Ectodermal cell (in vitro differentiated cells): ENCODE measurements at regions not wholly inside any gene's neighbourhood (a gene's known extent, or its start where the extent isn't known, plus 50 kb on each side); places are given as distances from the start of the nearest gene placed in this dataset.
A peak's percentile ranks its signal among the peaks of the same experiment; 100 is the strongest.

Experiments
- H3K27ac ChIP-seq: 2 replicates; pipeline ENCODE4 v1.7.0; 2013; ENCODE audit warnings: mild to moderate bottlenecking, low read depth, low read length; ENCODE audit not compliant: insufficient read depth, poor library complexity, severe bottlenecking
- H3K27me3 ChIP-seq: 2 replicates; pipeline ENCODE4 v1.7.0; 2013; ENCODE audit warnings: mild to moderate bottlenecking, low read length; ENCODE audit not compliant: insufficient read depth, control insufficient read depth, poor library complexity, severe bottlenecking
- H3K36me3 ChIP-seq: one replicate; pipeline ENCODE4 v1.7.0; 2013; ENCODE audit warnings: low read length; ENCODE audit not compliant: control insufficient read depth, insufficient read depth
- H3K4me1 ChIP-seq: one replicate; pipeline ENCODE4 v1.7.0; 2013; ENCODE audit warnings: low read length; ENCODE audit not compliant: control insufficient read depth, insufficient read depth
- H3K4me3 ChIP-seq: 2 replicates; pipeline ENCODE4 v1.7.0; 2013; ENCODE audit warnings: low read depth, low read length, control low read depth; ENCODE audit not compliant: insufficient read depth
- H3K9me3 ChIP-seq: 2 replicates; pipeline ENCODE4 v1.7.0; 2013; ENCODE audit warnings: mild to moderate bottlenecking, low read length, moderate library complexity; ENCODE audit not compliant: control insufficient read depth
- WGBS, 2 experiments: methylation state at CpG; one replicate each; pipeline ENCODE4 v1.1.7; 2013; ENCODE audit warnings: missing lambda C conversion rate in 2 of 2; 5-methylcytosine and 5-hydroxymethylcytosine counted together

DNA sequence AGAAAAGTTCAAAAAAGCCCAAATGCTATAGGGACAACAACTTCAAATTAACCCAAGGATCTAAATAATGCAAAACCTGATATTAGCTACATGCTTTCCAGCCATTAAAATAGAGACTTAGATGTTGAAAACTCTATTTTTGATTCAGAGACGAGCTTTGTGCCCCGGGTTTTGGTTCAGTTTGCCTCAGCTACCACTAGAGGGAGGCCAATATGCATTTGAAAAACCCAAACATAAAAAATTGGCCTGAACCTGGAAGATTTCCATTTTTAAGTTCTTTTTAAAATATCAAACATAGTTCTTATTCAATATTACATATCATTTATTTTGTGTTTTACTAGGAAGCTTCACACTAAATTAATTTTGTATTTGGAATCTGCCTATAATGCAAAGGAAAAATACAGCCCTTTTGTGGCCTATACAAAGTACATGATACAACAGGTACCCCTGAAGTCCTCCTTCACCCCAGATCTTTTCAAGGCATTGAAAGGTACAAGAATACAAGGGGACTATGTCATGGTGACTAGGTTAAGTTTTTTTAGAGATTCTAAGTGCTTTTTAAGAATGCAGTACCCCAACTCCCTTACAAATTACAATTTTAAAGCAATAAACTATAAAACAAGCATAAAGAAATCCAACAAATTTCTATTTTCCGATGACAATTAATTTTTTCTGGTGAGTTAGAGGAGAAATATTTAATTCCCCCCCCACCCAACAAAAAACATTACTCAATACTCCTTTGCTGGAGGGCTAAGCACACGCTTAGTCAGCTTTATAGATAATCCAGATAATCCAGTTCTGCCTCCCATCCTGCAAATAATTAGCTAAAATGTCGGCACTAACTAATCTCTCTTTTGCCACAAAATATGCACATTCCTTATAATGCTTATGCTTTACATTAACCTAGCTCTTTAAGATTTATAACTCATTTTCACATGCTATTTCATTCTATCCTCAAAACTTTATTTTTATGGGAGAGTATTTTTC is 97.7 kb upstream of the PTPN13 start:
- no peaks in the 10 kb centered on the region for H3K36me3 ChIP-seq
- H3K9me3 ChIP-seq = no peaks in the 10 kb centered on the region
- H3K27me3 ChIP-seq = no peaks in the 10 kb centered on the region
- H3K4me3 ChIP-seq = no peak overlapping the region
- H3K27ac ChIP-seq = no peak overlapping the region
- 47 to 49% methylated on average over 4 of the region's 5 CpGs for WGBS, 2 experiments
- peaks cover 21% of the 10 kb centered on the region for H3K4me1 ChIP-seq

DNA sequence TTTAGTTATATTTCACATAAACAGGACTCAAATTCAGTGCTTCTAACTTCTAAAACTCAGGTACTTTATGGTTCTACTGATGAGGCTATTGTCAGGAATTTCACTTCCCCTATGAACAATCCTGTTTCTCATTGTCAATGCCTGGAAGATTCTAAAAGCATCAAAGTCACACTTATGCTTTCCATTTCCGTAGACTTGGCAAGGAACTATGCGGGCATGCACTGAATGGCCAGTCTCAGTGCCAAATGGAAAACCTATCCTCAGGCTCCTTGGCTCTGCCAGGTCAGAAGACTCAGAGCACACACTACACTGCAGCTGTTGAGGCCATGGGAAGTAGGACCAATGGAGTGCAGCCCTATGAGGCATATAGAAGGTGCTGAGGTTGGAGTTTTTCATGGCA is 97.0 kb upstream of the PTPN13 start:
- no peaks in the 10 kb centered on the region for H3K9me3 ChIP-seq
- no peak overlapping the region for H3K4me3 ChIP-seq
- no peaks in the 10 kb centered on the region for H3K27me3 ChIP-seq
- no peaks in the 10 kb centered on the region for H3K36me3 ChIP-seq
- no peak overlapping the region for H3K27ac ChIP-seq
- H3K4me1 ChIP-seq = peaks cover 21% of the 10 kb centered on the region
- 92 to 100% methylated on average over 2 of the region's 2 CpGs for WGBS, 2 experiments

DNA sequence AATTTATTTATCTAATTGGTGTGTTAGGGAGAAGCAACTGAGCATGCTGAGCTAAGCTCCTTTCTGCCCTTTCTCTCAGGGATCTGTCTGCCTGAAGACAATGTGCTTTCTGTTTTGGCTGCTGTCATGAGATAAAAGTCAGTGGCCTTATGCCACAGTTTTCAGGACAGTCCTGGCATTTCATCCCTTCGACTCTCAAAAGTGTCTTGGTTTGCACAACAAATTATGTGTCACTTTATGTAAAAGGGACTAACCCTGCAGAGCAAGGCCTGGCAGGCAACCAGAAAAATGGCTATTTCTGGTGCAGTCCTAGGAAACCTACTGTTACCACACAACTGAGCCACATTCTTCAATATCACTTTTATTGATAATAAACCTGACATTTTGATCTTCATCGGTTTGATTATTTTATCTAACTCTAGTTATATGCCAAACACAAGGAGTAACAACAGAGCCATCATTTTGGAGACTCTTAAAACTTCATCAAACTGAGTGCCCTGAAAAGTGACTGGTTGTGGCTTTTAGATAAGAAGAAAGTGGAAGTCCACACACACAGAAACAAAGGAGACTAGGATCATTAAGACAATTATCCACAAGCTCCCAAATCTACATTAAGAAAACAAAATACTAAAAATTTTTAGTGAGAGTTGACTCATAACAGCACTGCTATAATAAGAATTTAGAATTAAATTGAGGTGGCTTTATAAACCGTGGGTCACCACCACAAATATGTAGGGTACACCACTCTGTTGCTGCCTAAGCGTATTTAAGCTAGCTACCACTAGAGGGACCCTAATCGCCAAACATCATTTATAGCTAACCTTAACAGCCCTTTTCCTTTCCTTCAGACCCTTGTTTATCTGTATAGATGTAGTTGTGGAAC is 95.9 kb upstream of the PTPN13 start:
- Histone ChIP-seq H3K27me3 (no peaks in the 10 kb centered on the region), H3K27ac (peak overlapping the region; percentile 22), H3K4me3 (no peak overlapping the region), H3K4me1 (peaks cover 21% of the 10 kb centered on the region), H3K9me3 (no peaks in the 10 kb centered on the region), H3K36me3 (no peaks in the 10 kb centered on the region)
- 39 to 40% methylated on average over 5 of the region's 5 CpGs for WGBS, 2 experiments

DNA sequence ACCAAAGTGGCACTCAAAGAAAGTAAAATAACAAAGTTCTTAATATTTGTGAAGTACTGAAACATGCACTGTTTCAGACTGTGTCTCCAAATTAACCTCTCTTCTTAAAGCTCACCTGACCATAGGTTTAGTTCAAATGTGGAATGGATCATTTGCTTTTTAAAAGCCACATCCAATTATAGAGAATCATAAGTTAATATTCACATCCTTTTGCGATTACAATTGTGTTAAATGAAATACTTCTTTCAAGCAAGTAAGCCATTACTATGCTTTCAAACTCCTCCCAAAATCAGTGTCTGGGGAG is 95.3 kb upstream of the PTPN13 start:
- no peaks in the 10 kb centered on the region for H3K27me3 ChIP-seq
- WGBS, 2 experiments = 70% methylated on average over 1 of the region's 1 CpG; no CpG with 5 or more reads in 1 of the 2 experiments
- no peak overlapping the region for H3K27ac ChIP-seq
- peaks cover 21% of the 10 kb centered on the region for H3K4me1 ChIP-seq
- no peak overlapping the region for H3K4me3 ChIP-seq
- H3K36me3 ChIP-seq = no peaks in the 10 kb centered on the region
- H3K9me3 ChIP-seq = no peaks in the 10 kb centered on the region

DNA sequence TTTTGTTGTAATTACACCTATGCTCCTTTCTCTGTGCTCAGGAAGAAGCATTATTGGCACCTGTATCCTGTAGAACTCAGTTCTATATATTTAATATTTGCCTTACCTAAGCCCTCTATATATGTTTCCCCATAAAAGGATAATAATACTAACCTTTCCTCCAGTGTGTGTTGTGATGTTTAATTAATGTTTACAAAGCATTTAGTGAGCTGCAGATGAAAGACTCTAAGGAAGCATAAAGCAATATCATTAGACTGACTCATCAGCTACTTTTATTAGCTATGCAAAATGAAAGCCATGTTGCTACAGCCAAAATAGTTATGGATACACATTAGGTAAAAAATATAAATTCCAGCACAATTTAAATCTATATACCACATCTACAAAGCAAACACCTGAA is 93.6 kb upstream of the PTPN13 start:
- Histone ChIP-seq H3K4me1 (peaks cover 21% of the 10 kb centered on the region), H3K27me3 (no peaks in the 10 kb centered on the region), H3K27ac (no peak overlapping the region), H3K36me3 (no peaks in the 10 kb centered on the region), H3K4me3 (no peak overlapping the region), H3K9me3 (no peaks in the 10 kb centered on the region)

DNA sequence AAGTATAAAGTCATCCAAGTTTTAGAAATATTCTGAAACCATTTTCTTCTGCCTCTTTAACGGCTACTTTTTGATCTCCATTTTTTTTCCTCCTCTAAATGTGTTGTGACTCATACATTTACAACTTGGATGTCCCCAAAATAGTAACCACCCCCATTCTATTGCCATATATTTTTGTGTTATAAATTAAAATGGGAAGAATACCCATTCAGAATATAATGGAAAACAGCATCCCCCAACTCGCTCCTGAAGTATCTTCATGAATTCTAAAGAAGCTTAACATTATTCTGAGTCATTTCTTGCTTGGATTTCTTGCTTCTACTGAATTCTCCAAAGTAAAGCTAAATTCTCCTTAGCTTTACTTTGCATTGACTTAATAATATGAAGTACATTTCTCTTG is 92.0 kb upstream of the PTPN13 start:
- H3K27me3 ChIP-seq = no peaks in the 10 kb centered on the region
- no peaks in the 10 kb centered on the region for H3K9me3 ChIP-seq
- no peak overlapping the region for H3K27ac ChIP-seq
- 97 to 100% methylated on average over 2 of the region's 2 CpGs for WGBS, 2 experiments
- no peak overlapping the region for H3K4me3 ChIP-seq
- H3K4me1 ChIP-seq = peaks cover 19% of the 10 kb centered on the region
- no peaks in the 10 kb centered on the region for H3K36me3 ChIP-seq

DNA sequence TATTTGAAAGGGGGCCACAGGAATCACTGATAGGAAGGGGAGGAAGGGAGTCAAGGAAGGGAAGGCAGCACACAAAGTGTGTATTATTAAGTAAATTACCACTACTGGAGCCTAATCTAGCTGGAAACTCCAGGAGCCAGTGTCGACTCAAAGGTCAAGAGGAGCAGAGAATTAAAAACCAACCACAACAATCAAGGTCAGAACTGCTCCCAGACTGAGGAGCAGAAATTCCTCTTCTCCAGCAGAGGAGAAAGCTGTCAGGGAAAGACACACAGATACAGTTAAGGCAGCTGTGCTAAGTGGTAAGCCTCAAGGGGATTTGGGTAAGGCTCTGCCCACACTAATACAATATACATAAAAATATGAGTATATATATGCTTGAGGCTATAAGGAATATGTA is 87.5 kb upstream of the PTPN13 start:
- Histone ChIP-seq H3K36me3 (no peaks in the 10 kb centered on the region), H3K27ac (no peak overlapping the region), H3K4me3 (no peak overlapping the region), H3K27me3 (no peaks in the 10 kb centered on the region), H3K9me3 (no peaks in the 10 kb centered on the region), H3K4me1 (peaks cover 3% of the 10 kb centered on the region)
- 18 to 23% methylated on average over 1 of the region's 1 CpG for WGBS, 2 experiments

DNA sequence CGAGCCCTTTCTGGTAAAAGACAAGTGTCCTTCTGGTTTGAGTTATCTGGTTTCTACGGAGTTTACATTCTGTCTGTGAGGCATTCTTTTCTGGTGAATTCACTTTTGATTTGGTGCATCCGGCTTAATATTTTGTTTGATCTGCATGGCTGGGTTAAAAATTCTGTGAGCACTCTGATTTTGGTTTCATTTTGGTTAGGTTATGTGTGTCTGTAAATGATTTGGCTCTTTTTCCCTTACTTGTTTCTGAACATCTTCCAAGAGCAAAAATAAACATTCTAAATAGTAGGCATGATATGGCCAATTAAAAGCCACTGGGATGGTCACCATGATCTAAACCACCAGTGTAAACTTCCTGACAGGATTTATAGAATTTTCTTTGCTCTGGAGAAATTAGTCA is 85.7 kb upstream of the PTPN13 start:
- Histone ChIP-seq H3K36me3 (no peaks in the 10 kb centered on the region), H3K27me3 (no peaks in the 10 kb centered on the region), H3K27ac (no peak overlapping the region), H3K9me3 (no peaks in the 10 kb centered on the region), H3K4me3 (no peak overlapping the region), H3K4me1 (peaks cover 3% of the 10 kb centered on the region)
- WGBS, 2 experiments = 96 to 98% methylated on average over 3 of the region's 3 CpGs

DNA sequence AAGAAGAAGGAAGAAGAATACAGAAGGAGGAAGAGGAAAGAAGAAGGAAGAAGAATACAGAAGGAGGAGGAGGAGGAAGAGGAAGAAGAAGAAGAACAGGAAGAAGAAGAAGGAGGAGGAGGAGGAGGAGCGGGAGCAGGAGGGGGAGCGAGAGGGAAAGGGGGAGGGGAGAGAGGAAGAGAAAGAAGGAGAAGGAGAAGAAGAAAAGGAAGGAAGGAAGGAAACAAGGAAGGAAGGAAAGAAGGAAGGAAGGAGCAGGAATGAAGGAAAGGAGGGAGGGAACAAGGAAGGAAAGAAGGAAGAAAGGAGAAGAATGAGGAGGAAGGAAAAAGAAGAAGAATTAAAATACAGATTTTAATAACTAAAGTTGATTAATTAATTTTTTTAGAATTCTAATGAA is 82.5 kb upstream of the PTPN13 start:
- Histone ChIP-seq H3K27me3 (no peaks in the 10 kb centered on the region), H3K27ac (no peak overlapping the region), H3K36me3 (no peaks in the 10 kb centered on the region), H3K9me3 (no peaks in the 10 kb centered on the region), H3K4me3 (no peak overlapping the region), H3K4me1 (peaks cover 3% of the 10 kb centered on the region)
- 95% methylated on average over 2 of the region's 2 CpGs for WGBS, 2 experiments

DNA sequence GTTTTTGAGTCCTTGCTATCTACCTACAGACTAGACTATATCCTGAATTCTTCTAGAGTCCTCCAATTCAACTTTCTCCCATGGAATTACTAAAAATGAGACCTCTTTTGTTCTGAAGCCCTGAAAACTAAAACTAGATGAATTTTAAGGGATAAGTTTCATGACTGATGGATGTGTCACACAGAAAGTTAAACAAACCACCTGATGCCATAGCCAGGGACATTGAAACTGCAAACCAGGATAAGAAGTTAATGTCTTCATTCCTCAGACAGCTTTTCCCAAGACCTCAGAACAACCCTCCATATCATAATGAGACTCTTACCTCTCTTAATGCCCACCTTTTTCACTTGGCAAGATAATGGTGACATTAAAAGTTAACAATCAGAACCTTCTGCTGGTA is 81.5 kb upstream of the PTPN13 start:
- Histone ChIP-seq H3K4me1 (peaks cover 3% of the 10 kb centered on the region), H3K9me3 (no peaks in the 10 kb centered on the region), H3K36me3 (no peaks in the 10 kb centered on the region), H3K27ac (no peak overlapping the region), H3K4me3 (no peak overlapping the region), H3K27me3 (no peaks in the 10 kb centered on the region)
